ENCODE measurements at regions not wholly inside any gene's neighbourhood (a gene's known extent, or its start where the extent isn't known, plus 50 kb on each side); places are given as distances from the start of the nearest gene placed in this dataset.

- TF ChIP-seq CTCF (IDR thresholded peaks at IDR 0.05) (no peak), POLR2A (IDR thresholded peaks at IDR 0.05) (no peak)
Observed at GRCh38 chr16:64532117-64532516, 589.7 kb downstream of the CDH11 start.

Data from testis (tissue), 2 donors.